ENCODE measurements at regions not wholly inside any gene's neighbourhood (a gene's known extent, or its start where the extent isn't known, plus 50 kb on each side); places are given as distances from the start of the nearest gene placed in this dataset.
"Not testable (repeated sequence)": the region's sequence is repeated elsewhere in the genome, so short reads cannot be mapped to it uniquely, and the experiment has no call there.

- DNase-seq (ENCODE audit: low read depth) = no peak
Observed at GRCh38 chr5:85170183-85170582, 785.5 kb upstream of the EDIL3 start.

DNA sequence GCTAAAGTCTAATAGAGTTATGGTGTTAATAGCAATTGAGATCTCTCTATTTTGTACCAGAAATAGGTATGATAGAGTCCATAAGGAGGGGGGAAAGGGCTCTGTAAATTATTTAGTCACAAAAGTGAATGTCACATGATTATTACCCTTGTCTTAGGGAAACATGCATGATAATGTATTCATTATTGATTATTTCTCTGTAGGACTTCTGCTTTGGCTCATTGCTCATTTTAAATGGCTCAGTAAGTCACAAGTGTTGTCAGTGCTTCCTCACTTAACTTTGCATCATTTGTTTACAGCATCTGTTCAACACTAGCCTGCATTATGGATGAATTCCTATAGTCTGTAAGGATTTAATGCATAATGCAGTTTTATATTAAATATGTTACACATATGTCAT lies 788.8 kb upstream of the EDIL3 start:
- DNase-seq (ENCODE audit: low read depth) = no peak

- DNase-seq (ENCODE audit: low read depth) = no peak
Observed at GRCh38 chr5:85182344-85182743, 797.7 kb upstream of the EDIL3 start.

GRCh38 chr5:85204289-85204688 lies 819.6 kb upstream of the EDIL3 start:
- no peak for DNase-seq (ENCODE audit: low read depth)

GRCh38 chr5:85205430-85205829 lies 820.8 kb upstream of the EDIL3 start:
- no peak for DNase-seq (ENCODE audit: low read depth)

DNA sequence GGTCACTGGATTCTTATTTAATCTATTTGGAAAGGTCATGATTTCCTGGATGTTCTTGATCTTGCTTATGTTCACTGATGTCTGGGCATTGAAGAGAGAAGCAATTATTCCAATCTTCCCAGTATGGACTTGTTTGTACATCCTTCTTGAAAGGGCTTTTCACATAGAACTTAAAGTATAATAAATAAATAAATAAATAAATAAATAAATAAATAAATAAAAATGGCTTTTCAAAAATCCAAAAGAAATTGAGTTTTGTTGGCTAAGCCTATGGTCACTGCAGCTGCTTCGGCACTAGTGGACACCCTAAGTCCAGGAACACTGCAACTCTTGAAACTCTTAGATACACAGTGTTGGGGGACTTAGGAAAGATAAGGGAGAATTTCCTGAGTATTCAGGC lies 840.7 kb upstream of the EDIL3 start:
- DNase-seq (ENCODE audit: low read depth) = no peak

- DNase-seq (ENCODE audit: low read depth) = no peak
Observed at GRCh38 chr5:85249204-85249603, 864.5 kb upstream of the EDIL3 start.

DNA sequence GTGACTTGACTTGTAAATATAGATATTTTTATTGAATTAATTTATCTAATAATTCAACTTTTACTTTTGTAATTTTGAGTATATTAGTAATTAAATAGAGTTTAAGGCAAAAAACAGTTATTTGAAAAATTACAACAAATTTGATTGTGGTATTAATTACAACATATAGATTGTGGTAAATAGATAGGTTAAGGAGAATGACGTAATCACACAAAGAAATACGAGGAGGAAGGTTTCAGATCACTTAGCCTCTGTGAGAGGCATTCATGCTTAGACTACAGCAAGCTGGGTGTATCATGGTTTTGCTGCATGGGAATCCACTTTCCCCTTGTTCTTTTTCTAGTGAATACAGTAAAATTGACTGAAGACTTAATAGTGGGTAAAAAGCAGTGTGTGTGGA lies 878.4 kb upstream of the EDIL3 start:
- DNase-seq (ENCODE audit: low read depth) = no peak

DNA sequence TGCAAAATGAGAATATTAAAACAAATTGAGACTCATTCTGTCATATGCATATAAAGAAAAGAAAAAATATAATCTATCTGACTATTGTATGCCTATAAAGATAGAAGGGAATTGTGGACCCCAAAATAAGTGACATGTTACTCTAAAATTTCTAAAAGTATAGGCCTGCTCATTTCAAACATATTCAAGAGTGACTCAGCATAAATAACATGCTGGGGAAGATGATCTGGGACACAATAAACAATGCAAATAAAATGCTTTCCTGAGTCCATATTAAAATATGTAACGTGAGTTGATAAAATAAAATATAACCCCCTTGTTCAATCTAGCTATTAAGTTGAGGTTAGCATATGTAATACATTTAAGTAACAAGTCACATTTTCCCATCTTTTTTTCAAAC lies 882.0 kb upstream of the EDIL3 start:
- DNase-seq (ENCODE audit: low read depth) = no peak

DNA sequence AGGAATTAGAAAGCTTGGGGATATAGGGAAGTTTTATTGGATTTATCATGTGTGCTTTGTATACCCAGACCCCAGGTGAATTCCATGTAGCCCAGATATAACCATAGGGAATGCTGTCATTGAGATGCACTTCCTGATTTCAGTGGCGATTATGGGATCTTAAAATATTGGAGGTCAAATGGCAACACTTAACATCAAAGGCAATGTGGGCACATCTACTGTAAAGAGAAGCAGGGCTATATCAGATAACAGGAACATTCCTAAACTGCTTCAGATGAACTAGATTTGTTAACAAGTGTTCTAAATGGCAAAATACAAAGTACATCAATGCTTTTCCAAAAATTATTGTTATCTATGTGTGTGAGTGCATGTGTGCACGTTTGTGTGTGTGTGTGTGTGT lies 883.5 kb upstream of the EDIL3 start:
- no peak for DNase-seq (ENCODE audit: low read depth)

DNA sequence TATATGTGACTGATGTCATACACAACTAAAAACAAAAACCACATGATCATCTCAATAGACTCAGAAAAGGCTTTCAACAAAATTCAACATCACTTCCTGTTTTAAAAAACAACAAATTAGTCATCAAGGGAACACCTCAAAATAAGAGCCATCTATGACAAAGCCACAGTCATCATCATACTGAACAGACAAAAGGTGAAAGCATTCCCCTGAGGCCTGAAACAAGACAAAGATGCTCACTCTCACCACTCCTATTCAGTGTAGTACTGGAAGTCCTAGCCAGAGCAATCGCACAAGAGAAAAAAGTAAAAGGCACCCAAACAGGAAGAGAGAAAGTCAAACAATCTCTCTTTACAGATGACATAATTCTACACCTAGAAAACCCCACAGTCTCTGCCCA lies 893.5 kb upstream of the EDIL3 start:
- DNase-seq (ENCODE audit: low read depth) = no peak

DNA sequence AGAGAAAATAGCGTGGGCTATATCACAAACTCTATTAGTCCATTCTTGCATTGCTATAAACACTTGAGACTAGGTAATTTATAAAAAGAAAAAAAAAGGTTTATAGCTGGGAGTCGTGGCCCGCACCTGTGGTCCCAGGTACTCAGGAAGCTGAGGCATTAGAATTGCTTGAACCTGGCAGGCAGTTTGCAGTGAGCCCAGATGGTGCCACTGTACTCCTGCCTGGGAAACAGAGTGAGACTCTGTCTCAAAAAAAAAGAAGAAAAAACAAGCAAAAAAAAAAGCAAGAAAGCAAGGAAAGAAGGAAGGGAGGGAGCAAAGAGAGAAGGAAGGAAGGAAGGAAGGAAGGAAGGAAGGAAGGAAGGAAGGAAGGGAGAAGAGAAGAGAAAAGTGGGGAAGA lies 904.2 kb upstream of the EDIL3 start:
- DNase-seq (ENCODE audit: low read depth) = no peak

DNA sequence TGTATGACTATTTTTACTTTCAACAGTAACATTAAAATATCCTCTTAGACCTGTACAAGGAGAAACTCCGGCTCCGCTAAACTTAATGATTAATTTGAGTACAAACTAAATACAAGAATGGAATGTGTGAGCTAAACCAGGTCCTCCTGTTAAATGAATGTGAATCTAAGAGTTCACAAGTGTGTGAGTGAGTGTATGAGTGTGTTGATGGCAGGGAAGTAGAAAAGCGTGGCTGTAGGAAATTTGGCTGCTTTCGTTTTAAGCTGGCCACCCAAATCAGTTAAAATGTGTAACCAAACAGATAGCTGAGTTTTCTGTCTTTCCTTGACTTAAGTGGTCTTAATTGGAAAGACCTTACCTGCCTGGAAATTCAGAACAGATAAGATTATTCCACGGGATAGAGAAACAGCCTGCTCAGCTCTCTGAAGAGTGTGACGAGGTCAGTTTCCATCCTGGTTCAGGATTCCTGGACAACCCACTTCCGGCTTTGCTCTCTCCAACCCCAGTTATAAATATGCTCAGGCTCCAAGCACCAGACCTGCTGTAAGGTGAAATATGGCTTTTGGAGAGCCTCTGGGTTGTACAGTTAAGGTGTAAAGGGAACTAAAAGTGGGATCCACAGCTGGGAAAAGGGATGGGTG lies 908.6 kb upstream of the EDIL3 start:
- DNase-seq (ENCODE audit: low read depth) = no peak

DNA sequence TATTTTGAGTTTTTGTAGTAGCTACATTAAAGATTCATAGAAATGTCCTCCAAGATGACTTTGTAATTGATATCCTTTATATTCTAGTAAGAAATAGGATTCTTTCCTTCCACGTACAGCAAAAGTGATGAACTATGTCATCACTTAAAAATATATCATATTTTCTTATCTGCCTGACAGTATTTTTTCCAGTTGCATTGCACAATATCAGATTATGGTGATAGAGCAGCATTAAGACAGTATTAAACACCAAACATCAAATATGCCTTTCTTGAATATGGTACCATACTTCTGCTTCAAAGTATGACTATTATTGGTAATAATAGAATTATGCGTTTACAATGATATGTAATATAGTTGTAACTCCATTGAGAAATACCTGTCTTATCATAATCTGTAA lies 919.8 kb upstream of the EDIL3 start:
- DNase-seq (ENCODE audit: low read depth) = no peak

GRCh38 chr5:85305766-85306165 lies 921.1 kb upstream of the EDIL3 start:
- no peak for DNase-seq (ENCODE audit: low read depth)

DNA sequence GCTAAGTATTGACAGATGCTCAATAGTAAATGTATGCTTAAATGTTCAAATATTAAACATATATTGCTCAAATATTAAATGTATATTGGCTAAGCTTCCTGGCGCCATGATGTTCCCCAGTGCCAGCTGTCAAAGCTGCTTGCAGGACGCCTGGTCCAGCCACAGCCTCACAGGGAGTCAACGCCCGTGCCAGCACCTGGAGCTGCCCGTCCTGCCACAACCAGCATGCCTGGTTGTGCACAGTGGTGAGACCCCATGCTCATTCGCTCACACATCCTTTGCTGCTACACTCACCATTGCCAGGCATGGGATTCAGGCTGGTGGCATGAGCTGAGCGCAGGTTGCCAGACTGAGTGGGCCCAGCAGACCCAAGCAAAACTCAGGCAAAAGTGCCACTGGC lies 926.9 kb upstream of the EDIL3 start:
- no peak for DNase-seq (ENCODE audit: low read depth)

- DNase-seq (ENCODE audit: low read depth) = no peak
Observed at GRCh38 chr5:85320495-85320894, 935.8 kb upstream of the EDIL3 start.

DNA sequence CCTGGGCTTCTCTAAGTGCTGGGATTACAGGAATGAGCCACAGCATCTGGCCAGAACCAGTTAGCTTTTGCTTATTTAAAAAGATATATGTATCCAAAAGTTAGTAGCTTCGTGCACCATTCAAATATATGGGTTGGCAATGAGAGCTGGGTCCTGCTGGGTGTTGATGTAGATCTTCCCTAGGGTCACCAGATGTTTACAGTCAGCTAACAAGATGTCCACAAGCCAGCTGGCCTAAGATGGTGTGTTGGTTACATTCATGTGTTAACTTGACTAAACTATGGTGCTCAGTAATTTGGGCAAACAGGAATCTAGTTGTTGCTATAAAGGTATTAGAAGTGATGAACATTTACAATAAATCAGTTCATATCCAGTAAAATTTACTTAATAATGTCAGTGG lies 948.6 kb upstream of the EDIL3 start:
- no peak for DNase-seq (ENCODE audit: low read depth)

GRCh38 chr5:85337435-85337834 lies 952.8 kb upstream of the EDIL3 start:
- DNase-seq (ENCODE audit: low read depth) = no peak

DNA sequence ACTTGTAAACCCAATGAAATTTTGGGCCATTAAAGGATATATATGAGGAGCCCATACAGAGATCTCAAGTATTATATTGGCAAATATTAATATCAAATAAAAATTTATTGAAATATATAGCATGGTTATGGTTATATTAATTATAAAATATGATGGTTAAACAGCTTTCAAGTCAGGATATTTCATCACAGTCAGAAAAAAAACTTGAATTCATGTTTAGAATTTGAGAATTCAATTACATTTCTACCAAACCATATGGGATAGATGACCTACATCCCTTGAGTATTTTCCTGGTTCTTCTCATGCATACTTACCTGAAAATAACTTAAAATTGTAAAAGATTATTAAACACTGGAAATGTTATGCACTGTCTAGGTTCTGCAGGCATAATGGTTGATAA lies 956.1 kb upstream of the EDIL3 start:
- no peak for DNase-seq (ENCODE audit: low read depth)

DNA sequence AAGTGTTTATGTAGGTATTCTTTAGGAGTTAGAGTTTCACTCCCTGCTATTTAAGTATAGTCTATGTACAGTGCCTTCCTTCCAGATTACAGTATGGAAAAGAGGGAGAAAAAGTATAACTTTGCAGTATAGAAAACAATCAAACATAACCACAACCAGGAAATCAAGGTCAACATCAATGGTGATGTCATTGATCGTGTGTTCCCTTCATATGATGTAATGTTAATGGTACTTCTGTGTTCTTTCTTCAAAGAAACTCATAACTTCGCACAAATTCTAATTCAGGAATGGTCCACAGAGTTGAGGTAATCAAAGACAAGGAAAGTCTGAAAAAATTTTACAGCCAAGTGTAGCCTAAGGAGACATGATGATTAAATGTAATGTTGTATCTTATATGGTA lies 961.1 kb upstream of the EDIL3 start:
- no peak for DNase-seq (ENCODE audit: low read depth)

DNA sequence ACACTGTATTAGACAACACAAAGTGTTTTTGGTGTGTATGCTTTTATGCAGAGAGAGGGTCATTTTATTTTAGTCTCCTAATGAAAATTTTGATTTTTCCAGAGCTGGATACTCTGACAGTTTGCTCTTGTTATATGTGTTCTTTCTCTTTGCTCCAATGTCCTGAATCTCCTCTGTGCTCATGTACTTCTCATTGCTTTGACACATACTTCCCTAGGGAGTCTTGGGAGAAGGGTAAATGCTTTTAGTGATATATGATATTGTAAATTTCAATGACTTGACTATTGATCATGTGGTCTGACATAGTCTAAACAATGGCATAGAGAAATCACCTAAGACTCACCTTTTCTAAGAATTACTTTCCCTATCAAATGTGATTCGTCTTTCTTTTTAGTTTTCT lies 972.6 kb upstream of the EDIL3 start:
- no peak for DNase-seq (ENCODE audit: low read depth)

DNA sequence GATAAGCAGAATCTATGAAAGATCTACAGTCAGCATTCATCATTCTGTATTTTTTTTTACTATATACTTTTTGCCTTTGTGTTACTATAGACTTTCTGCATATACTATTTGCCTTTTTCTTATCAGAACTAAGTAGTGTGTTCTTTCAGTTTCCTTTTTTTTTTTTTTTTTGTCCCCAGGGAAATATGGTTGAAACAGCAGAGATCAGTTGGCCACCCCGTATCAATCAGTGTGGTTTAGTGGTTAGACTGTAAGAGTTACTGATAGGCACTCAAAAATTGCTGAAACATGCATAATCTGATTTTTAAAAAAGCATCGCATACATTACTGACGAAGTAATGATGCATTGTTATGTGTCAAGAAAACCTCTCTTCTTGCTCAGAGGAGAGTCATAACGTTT lies 990.8 kb upstream of the EDIL3 start:
- DNase-seq (ENCODE audit: low read depth) = no peak

DNA sequence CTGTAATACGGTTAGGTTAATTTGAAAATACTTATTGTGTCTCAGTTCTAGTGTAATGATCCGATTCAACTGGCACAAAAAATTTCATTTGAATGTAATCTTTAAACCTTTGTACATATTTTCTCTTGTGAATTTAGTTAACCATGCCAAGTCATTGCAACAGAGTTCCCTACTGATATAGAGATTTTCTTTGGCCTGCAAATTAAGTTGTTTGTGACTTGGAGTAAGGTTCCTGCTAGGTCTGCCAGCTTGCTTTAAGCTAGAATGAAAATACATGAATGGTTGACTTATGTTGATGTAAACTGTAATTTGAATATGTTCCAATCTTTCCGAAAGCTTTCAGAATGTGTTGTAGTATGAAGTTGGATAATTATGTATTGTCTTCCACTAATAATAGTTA lies 1004.1 kb upstream of the EDIL3 start:
- no peak for DNase-seq (ENCODE audit: low read depth)

- not testable (repeated sequence) for DNase-seq (ENCODE audit: low read depth)
Observed at GRCh38 chr5:85392309-85392708, 1007.6 kb upstream of the EDIL3 start.

All from non-pigmented ciliary epithelial cell (primary cell).